Stomach (tissue), 8 donors: ENCODE measurements at regions not wholly inside any gene's neighbourhood (a gene's known extent, or its start where the extent isn't known, plus 50 kb on each side); places are given as distances from the start of the nearest gene placed in this dataset.
"Not testable (repeated sequence)": the region's sequence is repeated elsewhere in the genome, so short reads cannot be mapped to it uniquely, and the experiment has no call there.

Source experiments
- DNase-seq, 2 donors: peaks; one replicate each; pipeline versions ENCODE4 v3.0.0 to v3.0.0-alpha.2; 2013 to 2019
- H3K27ac ChIP-seq, 5 donors: fragments of 200-600 bp in 4 of 5; sonication (generic) in 4 of 5; one replicate each; pipeline ENCODE4 v1.5.1; 2013 to 2019; ENCODE audit warnings: mild to moderate bottlenecking in 1 of 5, moderate library complexity in 1 of 5
- H3K27me3 ChIP-seq, 3 donors: fragments of 200-600 bp; sonication (generic); one replicate each; pipeline ENCODE4 v1.5.1; 2017 to 2019; ENCODE audit warnings: mixed run types in 1 of 3
- H3K36me3 ChIP-seq, 4 donors: fragments of 200-600 bp; sonication (generic); 1 replicate in 3 of 4; 2 replicates in 1 of 4; pipeline ENCODE4 v1.5.1; 2016 to 2019
- H3K4me1 ChIP-seq, 4 donors: fragments of 200-600 bp; sonication (generic); one replicate each; pipeline ENCODE4 v1.5.1; 2016 to 2019
- H3K4me3 ChIP-seq, 4 donors: fragments of 200-600 bp; sonication (generic) in 3 of 4; one replicate each; pipeline ENCODE4 v1.5.1; 2016 to 2019; ENCODE audit warnings: mild to moderate bottlenecking in 1 of 4
- H3K9me3 ChIP-seq, 4 donors: fragments of 200-600 bp; sonication (generic); one replicate each; pipeline ENCODE4 v1.5.1; 2016 to 2019
- WGBS, 5 donors: extraction: QIAGEN DNeasy Blood & Tissue Kit in 3 of 5; methylation state at CpG; one replicate each; pipeline versions ENCODE4 v1.1.5 to v1.1.7; 2013 to 2018; 5-methylcytosine and 5-hydroxymethylcytosine counted together
- intact Hi-C: fragments of 100-400 bp; cut with DNase I; formaldehyde crosslinking; loops from one replicate; pipeline ENCODE4 v1.15.1; 2023; ENCODE audit warnings: low total_unique reads
- TF ChIP-seq, protein P1 (sequence below), 7 experiments: fragments of 450-650 bp in 4 of 7; fragments of 200-600 bp in 3 of 7; sonication (generic) in 3 of 7; IDR thresholded peaks; one replicate each; pipeline ENCODE4 v1.5.1; 2016 to 2019; ENCODE audit warnings: antibody characterized with exemption in 7 of 7, control low read depth in 2 of 7, mild to moderate bottlenecking in 1 of 7
- donor health status: healthy with polysubstance abuse.
- donor health status: Bipolar disorder and iron deficiency.
- donor health status: healthy.

DNA sequence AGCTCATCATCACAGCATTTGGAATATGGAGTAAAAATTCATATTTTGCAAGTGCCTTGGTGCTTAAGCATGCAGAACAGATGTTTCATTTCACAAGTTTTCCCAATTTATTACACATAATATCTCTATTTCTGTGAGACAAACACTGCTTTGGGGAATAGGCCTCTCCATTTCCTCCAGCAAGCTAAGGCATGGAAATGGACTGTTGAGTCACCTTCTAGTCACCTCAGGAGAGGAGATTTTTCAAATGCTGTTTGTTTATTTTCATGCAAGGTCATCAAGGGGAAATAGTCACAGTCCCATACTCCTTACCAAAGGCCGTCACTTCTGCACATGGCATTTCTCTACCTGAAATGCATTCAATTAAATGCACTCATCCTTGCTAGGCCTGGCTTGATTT is 57.4 kb upstream of the NUTM2D start:
- DNase-seq, H3K4me3 ChIP-seq, H3K27ac ChIP-seq, intact Hi-C loops, H3K27me3 ChIP-seq, H3K9me3 ChIP-seq, H3K4me1 ChIP-seq, H3K36me3 ChIP-seq: not testable (repeated sequence)
- WGBS, 5 donors = no CpG with 5 or more reads among the region's 1 CpG

DNA sequence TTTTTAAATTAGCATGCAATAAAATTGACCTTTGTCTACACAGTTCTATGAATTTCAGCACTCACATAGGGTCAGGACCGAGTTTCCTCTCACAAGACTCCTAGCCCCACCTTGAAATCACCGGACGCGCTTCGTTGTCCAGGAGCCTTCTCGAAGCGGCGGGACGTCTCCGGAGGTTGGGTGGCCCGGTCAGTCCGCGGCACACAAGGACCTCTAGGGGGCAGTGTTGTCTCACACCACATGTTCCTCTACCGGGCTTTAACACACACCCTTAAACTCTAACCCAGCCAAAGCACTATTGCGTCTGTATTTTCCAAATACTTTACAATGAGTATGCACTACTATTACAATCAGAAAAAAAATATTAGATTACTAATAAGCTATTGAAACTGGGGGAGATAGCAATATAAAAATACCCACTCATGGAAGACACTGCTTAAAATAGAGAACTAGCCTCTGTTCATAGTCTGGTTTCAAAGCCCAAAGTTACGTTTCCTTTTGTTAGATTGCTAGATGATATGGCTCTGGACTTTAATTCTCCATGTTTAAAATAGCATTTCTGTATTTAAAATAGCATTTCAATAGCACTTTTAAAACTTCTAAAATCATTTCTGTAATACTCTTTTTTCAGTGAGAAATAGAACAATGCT is 56.0 kb upstream of the NUTM2D start:
- TF ChIP-seq, protein P1, sequence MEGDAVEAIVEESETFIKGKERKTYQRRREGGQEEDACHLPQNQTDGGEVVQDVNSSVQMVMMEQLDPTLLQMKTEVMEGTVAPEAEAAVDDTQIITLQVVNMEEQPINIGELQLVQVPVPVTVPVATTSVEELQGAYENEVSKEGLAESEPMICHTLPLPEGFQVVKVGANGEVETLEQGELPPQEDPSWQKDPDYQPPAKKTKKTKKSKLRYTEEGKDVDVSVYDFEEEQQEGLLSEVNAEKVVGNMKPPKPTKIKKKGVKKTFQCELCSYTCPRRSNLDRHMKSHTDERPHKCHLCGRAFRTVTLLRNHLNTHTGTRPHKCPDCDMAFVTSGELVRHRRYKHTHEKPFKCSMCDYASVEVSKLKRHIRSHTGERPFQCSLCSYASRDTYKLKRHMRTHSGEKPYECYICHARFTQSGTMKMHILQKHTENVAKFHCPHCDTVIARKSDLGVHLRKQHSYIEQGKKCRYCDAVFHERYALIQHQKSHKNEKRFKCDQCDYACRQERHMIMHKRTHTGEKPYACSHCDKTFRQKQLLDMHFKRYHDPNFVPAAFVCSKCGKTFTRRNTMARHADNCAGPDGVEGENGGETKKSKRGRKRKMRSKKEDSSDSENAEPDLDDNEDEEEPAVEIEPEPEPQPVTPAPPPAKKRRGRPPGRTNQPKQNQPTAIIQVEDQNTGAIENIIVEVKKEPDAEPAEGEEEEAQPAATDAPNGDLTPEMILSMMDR (IDR thresholded peaks at IDR 0.05) = peak in 2 of 7 experiments; percentile 24 to 40
- WGBS, 5 donors = 5 to 20% (median 12%) methylated on average over 1 to 13 of the region's 16 CpGs; no CpG with 5 or more reads in 1 of the 5 donors
- intact Hi-C loops, H3K9me3 ChIP-seq, H3K4me3 ChIP-seq, H3K4me1 ChIP-seq, H3K27ac ChIP-seq, H3K27me3 ChIP-seq, H3K36me3 ChIP-seq: not testable (repeated sequence)
- DNase-seq = peak in 1 of 2 donors; percentile 62

DNA sequence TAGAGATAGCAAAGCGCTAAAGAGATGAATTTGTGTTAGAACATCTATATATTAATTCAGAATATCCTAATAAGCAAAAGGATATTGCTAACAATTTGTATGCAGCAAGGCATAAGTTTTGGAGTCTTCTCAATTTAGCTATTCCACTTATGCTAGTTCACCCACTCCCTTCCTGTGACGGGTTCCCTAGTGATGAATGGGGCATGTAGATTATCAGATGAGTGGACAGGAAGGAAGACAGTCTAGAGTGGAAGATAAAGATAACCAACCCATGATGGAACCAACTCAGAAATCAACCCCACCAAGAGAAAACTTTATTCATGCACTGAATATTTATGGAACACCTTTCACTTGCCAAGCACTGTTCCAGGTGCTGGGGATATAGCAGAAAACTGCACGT is 55.4 kb upstream of the NUTM2D start:
- DNase-seq, intact Hi-C loops, H3K36me3 ChIP-seq, H3K4me1 ChIP-seq, H3K9me3 ChIP-seq, H3K4me3 ChIP-seq, H3K27me3 ChIP-seq, H3K27ac ChIP-seq: not testable (repeated sequence)
- WGBS, 5 donors = 80 to 100% (median 90%) methylated on average over 1 of the region's 3 CpGs

DNA sequence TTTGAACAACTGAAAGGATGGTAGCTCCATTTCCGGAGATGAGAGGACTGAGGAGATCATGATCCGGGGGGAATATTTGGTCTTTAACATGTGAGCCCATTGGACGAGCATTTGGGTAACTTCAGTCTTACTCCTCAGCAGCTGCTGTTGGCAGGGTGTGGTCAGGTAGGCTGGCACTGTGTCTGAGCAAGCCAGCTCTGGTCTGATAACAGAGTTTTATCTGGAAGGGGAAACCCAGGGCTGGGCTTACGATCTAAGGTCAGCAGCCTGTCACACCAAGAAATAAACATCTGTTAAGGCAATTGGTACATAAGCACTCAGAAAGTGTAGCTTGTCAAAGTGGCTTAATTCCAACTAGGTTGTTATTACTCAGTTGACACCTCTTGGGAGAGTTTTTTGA is 53.8 kb upstream of the NUTM2D start:
- WGBS, 5 donors = 35 to 42% methylated on average over 1 of the region's 4 CpGs; no CpG with 5 or more reads in 3 of the 5 donors
- H3K4me1 ChIP-seq, H3K27me3 ChIP-seq, DNase-seq, H3K27ac ChIP-seq, intact Hi-C loops, H3K4me3 ChIP-seq, H3K9me3 ChIP-seq, H3K36me3 ChIP-seq: not testable (repeated sequence)

DNA sequence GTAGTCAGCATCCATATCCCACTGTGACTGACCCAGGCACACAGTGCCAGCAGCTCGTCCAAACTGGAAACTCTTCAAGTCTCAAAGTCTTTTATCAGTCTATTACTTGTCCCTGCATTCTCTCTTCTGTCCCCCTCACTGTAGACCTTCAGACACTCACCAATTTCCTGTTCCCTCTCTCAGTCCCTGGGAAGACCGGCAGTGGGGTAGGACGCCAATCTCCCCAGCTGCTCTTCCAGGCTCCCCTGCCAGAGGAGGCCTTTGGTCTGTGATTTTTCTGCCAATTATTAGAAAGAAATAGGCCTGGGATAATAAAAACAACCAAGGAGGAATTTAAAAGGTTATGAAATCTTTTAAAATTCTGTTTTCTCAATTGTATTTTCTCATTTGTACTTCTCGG is 50.9 kb upstream of the NUTM2D start:
- H3K4me3 ChIP-seq, H3K4me1 ChIP-seq, H3K27me3 ChIP-seq, H3K36me3 ChIP-seq, DNase-seq, intact Hi-C loops, H3K27ac ChIP-seq, H3K9me3 ChIP-seq: not testable (repeated sequence)
- WGBS, 5 donors = 91 to 96% (median 93%) methylated on average over 2 of the region's 4 CpGs; no CpG with 5 or more reads in 1 of the 5 donors
